Epithelial cell of esophagus (primary cell): ENCODE measurements at regions not wholly inside any gene's neighbourhood (a gene's known extent, or its start where the extent isn't known, plus 50 kb on each side); places are given as distances from the start of the nearest gene placed in this dataset.
"Not testable (repeated sequence)": the region's sequence is repeated elsewhere in the genome, so short reads cannot be mapped to it uniquely, and the experiment has no call there.

Experiments
- DNase-seq: peaks from one replicate; pipeline ENCODE4 v3.0.0; 2010; ENCODE audit warnings: low read depth
- H3K4me3 ChIP-seq: 2 replicates; pipeline ENCODE4 v1.5.1; 2011; ENCODE audit warnings: mild to moderate bottlenecking, low read length, control low read depth
- CTCF ChIP-seq: IDR thresholded peaks from 2 replicates; pipeline ENCODE4 v1.5.1; 2011; ENCODE audit warnings: low read depth, mild to moderate bottlenecking, low read length, control low read depth, inconsistent platforms; ENCODE audit not compliant: insufficient read depth; ENCODE audit errors: missing control alignments

- no peak for TF ChIP-seq CTCF
- H3K4me3 ChIP-seq: no peak overlapping the region
- no peak for DNase-seq
Observed at GRCh38 chr6:121694801-121695251, 259.4 kb downstream of the GJA1 start.

DNA sequence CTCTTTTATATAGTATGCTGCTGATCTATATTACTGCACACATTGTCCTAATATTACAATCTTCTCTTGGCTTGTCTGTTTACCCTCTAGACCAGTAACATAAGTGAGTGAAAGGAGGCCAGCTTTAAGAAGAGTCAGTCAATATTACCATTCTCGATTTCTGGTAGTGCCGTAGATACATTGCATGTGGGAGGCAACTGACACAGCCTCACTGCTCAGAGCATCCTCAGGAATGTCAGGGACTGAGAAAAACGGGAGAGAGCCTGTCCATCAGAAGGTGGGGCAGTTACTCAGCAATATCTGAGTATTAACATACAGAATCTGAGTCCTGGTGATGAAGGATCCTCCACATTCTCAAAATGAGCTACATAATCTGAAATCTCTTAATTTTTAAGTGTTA, 259.9 kb downstream of the GJA1 start:
- no peak for DNase-seq
- TF ChIP-seq CTCF: no peak
- H3K4me3 ChIP-seq: no peak overlapping the region

- TF ChIP-seq CTCF: no peak
- peak; percentile 4 for DNase-seq
- H3K4me3 ChIP-seq: no peak overlapping the region
Observed at GRCh38 chr6:121697921-121698320, 262.5 kb downstream of the GJA1 start.

- no peak for DNase-seq
- no peak overlapping the region for H3K4me3 ChIP-seq
- no peak for TF ChIP-seq CTCF
Observed at GRCh38 chr6:121698617-121699016, 263.2 kb downstream of the GJA1 start.

DNA sequence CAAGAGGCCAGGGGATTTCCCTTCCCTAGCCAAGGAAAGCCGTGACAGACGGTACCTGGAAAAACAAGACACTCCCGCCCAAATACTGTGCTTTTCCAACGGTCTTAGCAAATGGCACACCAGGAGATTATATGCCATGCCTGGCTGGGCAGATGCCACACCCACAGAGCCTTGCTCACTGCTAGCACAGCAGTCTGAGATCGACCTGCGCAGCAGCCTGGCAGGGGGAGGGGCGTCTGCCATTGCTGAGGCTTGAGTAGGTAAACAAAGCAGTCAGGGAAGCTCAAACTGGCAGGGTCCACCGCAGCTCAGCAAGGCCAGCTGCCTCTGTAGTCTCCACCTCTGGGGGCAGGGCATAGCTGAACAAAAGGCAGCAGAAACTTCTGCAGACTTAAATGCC, 267.7 kb downstream of the GJA1 start:
- not testable (repeated sequence) for H3K4me3 ChIP-seq, DNase-seq

DNA sequence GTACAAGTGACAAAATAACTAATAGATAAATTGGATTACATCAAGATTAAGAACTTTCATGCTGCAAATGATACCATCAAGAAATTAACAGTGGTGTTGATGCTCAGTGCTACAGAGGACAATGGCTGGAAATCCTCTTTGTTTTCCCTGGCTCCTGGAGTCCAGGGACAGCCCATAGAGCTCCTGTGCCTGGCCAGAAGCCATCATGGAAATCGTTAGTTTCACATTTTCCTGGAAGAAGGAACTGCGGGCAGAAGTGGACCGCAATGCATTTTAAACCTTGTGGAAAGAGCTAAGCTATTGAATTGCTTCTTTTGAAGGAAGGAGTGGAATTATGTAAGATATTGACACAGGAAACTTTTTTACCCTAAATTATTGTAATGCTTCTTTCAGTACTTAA, 276.0 kb downstream of the GJA1 start:
- DNase-seq: no peak
- no peak overlapping the region for H3K4me3 ChIP-seq
- no peak for TF ChIP-seq CTCF

GRCh38 chr6:121717686-121718085, 282.2 kb downstream of the GJA1 start:
- DNase-seq: no peak
- H3K4me3 ChIP-seq: no peak overlapping the region
- TF ChIP-seq CTCF: no peak

GRCh38 chr6:121720867-121721266, 285.4 kb downstream of the GJA1 start:
- not testable (repeated sequence) for H3K4me3 ChIP-seq, DNase-seq
